ENCODE measurements at regions not wholly inside any gene's neighbourhood (a gene's known extent, or its start where the extent isn't known, plus 50 kb on each side); places are given as distances from the start of the nearest gene placed in this dataset.

DNA sequence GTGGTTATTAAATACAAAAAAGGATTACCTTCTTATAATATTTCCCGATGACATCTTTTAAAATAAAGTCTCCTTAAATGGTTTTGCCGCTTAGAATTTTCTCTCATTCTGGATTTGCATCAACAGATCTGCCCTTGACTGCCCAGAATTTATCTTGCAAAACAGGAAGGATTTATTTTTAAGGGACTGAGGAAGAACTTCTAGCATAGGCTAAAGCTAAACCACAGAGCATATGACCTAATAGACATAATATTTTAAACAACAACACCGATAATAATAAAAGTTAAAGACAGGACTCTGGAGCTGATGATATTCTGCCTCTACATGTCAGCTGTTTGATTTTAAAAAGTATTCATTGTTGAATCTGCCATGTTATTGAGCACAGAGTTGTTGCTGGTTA lies 145.3 kb upstream of the ADCY2 start:
- TF ChIP-seq SIN3A (IDR thresholded peaks at IDR 0.05; ENCODE audit: borderline replicate concordance, insufficient read depth, low read depth, low read length) (no peak), TCF7L2 (IDR thresholded peaks at IDR 0.05; ENCODE audit: low read depth, low read length) (no peak), POLR2AphosphoS5 (IDR thresholded peaks at IDR 0.05; ENCODE audit: low read depth, low read length) (no peak)
- TF ChIP-seq, protein P1, sequence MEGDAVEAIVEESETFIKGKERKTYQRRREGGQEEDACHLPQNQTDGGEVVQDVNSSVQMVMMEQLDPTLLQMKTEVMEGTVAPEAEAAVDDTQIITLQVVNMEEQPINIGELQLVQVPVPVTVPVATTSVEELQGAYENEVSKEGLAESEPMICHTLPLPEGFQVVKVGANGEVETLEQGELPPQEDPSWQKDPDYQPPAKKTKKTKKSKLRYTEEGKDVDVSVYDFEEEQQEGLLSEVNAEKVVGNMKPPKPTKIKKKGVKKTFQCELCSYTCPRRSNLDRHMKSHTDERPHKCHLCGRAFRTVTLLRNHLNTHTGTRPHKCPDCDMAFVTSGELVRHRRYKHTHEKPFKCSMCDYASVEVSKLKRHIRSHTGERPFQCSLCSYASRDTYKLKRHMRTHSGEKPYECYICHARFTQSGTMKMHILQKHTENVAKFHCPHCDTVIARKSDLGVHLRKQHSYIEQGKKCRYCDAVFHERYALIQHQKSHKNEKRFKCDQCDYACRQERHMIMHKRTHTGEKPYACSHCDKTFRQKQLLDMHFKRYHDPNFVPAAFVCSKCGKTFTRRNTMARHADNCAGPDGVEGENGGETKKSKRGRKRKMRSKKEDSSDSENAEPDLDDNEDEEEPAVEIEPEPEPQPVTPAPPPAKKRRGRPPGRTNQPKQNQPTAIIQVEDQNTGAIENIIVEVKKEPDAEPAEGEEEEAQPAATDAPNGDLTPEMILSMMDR (IDR thresholded peaks at IDR 0.05): no peak
- TF ChIP-seq, protein P2, sequence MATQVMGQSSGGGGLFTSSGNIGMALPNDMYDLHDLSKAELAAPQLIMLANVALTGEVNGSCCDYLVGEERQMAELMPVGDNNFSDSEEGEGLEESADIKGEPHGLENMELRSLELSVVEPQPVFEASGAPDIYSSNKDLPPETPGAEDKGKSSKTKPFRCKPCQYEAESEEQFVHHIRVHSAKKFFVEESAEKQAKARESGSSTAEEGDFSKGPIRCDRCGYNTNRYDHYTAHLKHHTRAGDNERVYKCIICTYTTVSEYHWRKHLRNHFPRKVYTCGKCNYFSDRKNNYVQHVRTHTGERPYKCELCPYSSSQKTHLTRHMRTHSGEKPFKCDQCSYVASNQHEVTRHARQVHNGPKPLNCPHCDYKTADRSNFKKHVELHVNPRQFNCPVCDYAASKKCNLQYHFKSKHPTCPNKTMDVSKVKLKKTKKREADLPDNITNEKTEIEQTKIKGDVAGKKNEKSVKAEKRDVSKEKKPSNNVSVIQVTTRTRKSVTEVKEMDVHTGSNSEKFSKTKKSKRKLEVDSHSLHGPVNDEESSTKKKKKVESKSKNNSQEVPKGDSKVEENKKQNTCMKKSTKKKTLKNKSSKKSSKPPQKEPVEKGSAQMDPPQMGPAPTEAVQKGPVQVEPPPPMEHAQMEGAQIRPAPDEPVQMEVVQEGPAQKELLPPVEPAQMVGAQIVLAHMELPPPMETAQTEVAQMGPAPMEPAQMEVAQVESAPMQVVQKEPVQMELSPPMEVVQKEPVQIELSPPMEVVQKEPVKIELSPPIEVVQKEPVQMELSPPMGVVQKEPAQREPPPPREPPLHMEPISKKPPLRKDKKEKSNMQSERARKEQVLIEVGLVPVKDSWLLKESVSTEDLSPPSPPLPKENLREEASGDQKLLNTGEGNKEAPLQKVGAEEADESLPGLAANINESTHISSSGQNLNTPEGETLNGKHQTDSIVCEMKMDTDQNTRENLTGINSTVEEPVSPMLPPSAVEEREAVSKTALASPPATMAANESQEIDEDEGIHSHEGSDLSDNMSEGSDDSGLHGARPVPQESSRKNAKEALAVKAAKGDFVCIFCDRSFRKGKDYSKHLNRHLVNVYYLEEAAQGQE (IDR thresholded peaks at IDR 0.05; ENCODE audit: insufficient read depth in 1 of 2, low read depth in 2 of 2, low read length in 1 of 2): no peak

Measured in Panc1 (cell line).